KG1 (cell line): ENCODE measurements at regions not wholly inside any gene's neighbourhood (a gene's known extent, or its start where the extent isn't known, plus 50 kb on each side); places are given as distances from the start of the nearest gene placed in this dataset.

ENCODE experiments used
- DNase-seq: peaks from one replicate; lab custom pipeline; 2025; lab: John Stamatoyannopoulos, UW

- DNase-seq, result no peak
Measured at GRCh38 chr9:84125046-84125445, 144.4 kb downstream of the RMI1 start.

- no peak for DNase-seq
Measured at GRCh38 chr9:84129529-84129928, 148.9 kb downstream of the RMI1 start.

GRCh38 chr9:84136119-84136868 is 155.7 kb downstream of the RMI1 start:
- no peak for DNase-seq

GRCh38 chr9:84137968-84138367 is 157.4 kb downstream of the RMI1 start:
- no peak for DNase-seq

GRCh38 chr9:84138541-84138940 is 157.9 kb downstream of the RMI1 start:
- DNase-seq, result no peak

- no peak for DNase-seq
Measured at GRCh38 chr9:84139296-84140070, 158.9 kb downstream of the RMI1 start.

GRCh38 chr9:84140535-84141101 is 160.0 kb downstream of the RMI1 start:
- no peak for DNase-seq

GRCh38 chr9:84141741-84142370 is 161.3 kb downstream of the RMI1 start:
- DNase-seq, result no peak

GRCh38 chr9:84145031-84145430 is 164.4 kb downstream of the RMI1 start:
- DNase-seq, result no peak

GRCh38 chr9:84145780-84146179 is 165.2 kb downstream of the RMI1 start:
- no peak for DNase-seq

- peak; percentile 10 for DNase-seq
Measured at GRCh38 chr9:84146893-84147710, 166.5 kb downstream of the RMI1 start.

- no peak for DNase-seq
Measured at GRCh38 chr9:84151236-84151635, 170.6 kb downstream of the RMI1 start.

GRCh38 chr9:84151640-84152039 is 171.0 kb downstream of the RMI1 start:
- no peak for DNase-seq

- DNase-seq, result no peak
Measured at GRCh38 chr9:84152204-84152603, 171.6 kb downstream of the RMI1 start.

- DNase-seq, result no peak
Measured at GRCh38 chr9:84153885-84154284, 173.3 kb downstream of the RMI1 start.

GRCh38 chr9:84154320-84154719 is 173.7 kb downstream of the RMI1 start:
- DNase-seq, result no peak

GRCh38 chr9:84163052-84163650 is 177.4 kb downstream of the SLC28A3 start:
- no peak for DNase-seq

GRCh38 chr9:84166891-84167290 is 173.7 kb downstream of the SLC28A3 start:
- DNase-seq, result no peak

GRCh38 chr9:84169240-84169639 is 171.3 kb downstream of the SLC28A3 start:
- no peak for DNase-seq

GRCh38 chr9:84170521-84171141 is 169.9 kb downstream of the SLC28A3 start:
- no peak for DNase-seq

- DNase-seq, result no peak
Measured at GRCh38 chr9:84173961-84174360, 166.6 kb downstream of the SLC28A3 start.
